Nephron progenitor cell (in vitro differentiated cells): ENCODE measurements at regions not wholly inside any gene's neighbourhood (a gene's known extent, or its start where the extent isn't known, plus 50 kb on each side); places are given as distances from the start of the nearest gene placed in this dataset.

ENCODE experiments used
- DNase-seq: peaks from one replicate; pipeline ENCODE4 v3.0.0; 2021
- H3K27ac Mint-ChIP-seq: 2 replicates; pipeline ENCODE4 v1.8.0; 2021; ENCODE audit warnings: mild to moderate bottlenecking, moderate library complexity, mixed read lengths
- H3K27me3 Mint-ChIP-seq: 2 replicates; pipeline ENCODE4 v1.8.0; 2021; ENCODE audit warnings: mild to moderate bottlenecking, low read depth, mixed read lengths; ENCODE audit not compliant: poor library complexity
- H3K36me3 Mint-ChIP-seq: 2 replicates; pipeline ENCODE4 v1.8.0; 2021; ENCODE audit warnings: low read depth, mixed read lengths
- H3K4me1 Mint-ChIP-seq: 2 replicates; pipeline ENCODE4 v1.8.0; 2021; ENCODE audit warnings: mixed read lengths
- H3K4me3 Mint-ChIP-seq: 2 replicates; pipeline ENCODE4 v1.8.0; 2021; ENCODE audit warnings: mild to moderate bottlenecking, moderate library complexity, mixed read lengths
- H3K9me3 Mint-ChIP-seq: 2 replicates; pipeline ENCODE4 v1.8.0; 2021; ENCODE audit warnings: mild to moderate bottlenecking, moderate library complexity, mixed read lengths
- CTCF ChIP-seq: fragments of 200-600 bp; sonication (generic); IDR thresholded peaks from 2 replicates; pipeline ENCODE4 v1.5.0; 2021; ENCODE audit warnings: antibody characterized with exemption

GRCh38 chr6:26170951-26171841 is 84.0 kb downstream of the HFE start:
- DNase-seq: no peak
- Mint-ChIP-seq H3K4me3 (peak overlapping the region; percentile 90), H3K9me3 (no peaks in the 10 kb centered on the region), H3K4me1 (peaks cover 47% of the 10 kb centered on the region), H3K36me3 (no peaks in the 10 kb centered on the region), H3K27me3 (no peaks in the 10 kb centered on the region), H3K27ac (peak overlapping the region; percentile 99)
- TF ChIP-seq CTCF: no peak

DNA sequence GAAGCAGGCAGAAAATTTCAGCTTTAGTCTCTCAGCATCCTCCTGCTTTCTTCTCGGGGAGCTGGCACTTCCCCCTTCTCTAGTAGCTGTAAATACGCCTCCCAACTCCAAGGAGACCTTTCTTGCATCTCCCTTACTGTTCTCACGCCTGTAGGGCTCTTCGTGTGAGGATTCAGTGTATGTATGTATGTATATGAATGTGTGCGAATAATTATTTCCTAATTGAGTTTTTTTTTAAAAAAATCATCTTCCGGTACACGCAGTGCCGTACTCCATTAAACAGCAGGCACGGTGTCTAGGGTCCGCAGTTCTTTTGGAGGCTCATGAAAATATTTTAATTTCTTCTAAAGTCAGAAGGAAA is 85.4 kb downstream of the HFE start:
- no peak for DNase-seq
- H3K4me1 Mint-ChIP-seq: peaks cover 41% of the 10 kb centered on the region
- H3K9me3 Mint-ChIP-seq: no peaks in the 10 kb centered on the region
- H3K36me3 Mint-ChIP-seq: no peaks in the 10 kb centered on the region
- peak overlapping the region; percentile 99 for H3K27ac Mint-ChIP-seq
- no peaks in the 10 kb centered on the region for H3K27me3 Mint-ChIP-seq
- H3K4me3 Mint-ChIP-seq: peak overlapping the region; percentile 90
- TF ChIP-seq CTCF: no peak

- peak overlapping the region; percentile 90 for H3K4me3 Mint-ChIP-seq
- TF ChIP-seq CTCF: no peak
- H3K27ac Mint-ChIP-seq: no peak overlapping the region
- no peaks in the 10 kb centered on the region for H3K9me3 Mint-ChIP-seq
- peaks cover 41% of the 10 kb centered on the region for H3K4me1 Mint-ChIP-seq
- H3K27me3 Mint-ChIP-seq: no peaks in the 10 kb centered on the region
- no peak for DNase-seq
- no peaks in the 10 kb centered on the region for H3K36me3 Mint-ChIP-seq
Measured at GRCh38 chr6:26173836-26174145, 86.6 kb downstream of the HFE start.

DNA sequence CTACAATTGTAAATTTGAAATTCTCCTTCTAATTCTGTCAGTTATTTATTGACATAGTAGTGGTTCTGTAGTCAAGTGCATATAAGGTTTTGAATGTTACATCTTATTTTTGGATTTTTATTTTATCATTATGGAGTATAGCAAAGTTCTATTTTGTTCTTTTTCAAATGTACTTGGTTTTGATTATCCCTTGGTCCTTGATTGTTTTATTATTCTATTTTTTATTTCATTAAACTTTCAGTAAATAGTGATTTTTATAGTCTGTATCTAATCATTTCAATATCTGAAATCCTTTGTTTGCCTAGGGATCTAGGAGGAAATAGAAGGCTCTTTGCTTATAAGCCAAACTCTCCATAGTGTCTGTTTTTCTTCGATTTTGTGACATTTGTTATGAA is 87.8 kb downstream of the HFE start:
- no peak overlapping the region for H3K27ac Mint-ChIP-seq
- H3K9me3 Mint-ChIP-seq: no peaks in the 10 kb centered on the region
- DNase-seq: no peak
- peaks cover 36% of the 10 kb centered on the region for H3K4me1 Mint-ChIP-seq
- no peaks in the 10 kb centered on the region for H3K27me3 Mint-ChIP-seq
- H3K36me3 Mint-ChIP-seq: no peaks in the 10 kb centered on the region
- no peak for TF ChIP-seq CTCF
- no peak overlapping the region for H3K4me3 Mint-ChIP-seq

- no peak overlapping the region for H3K4me3 Mint-ChIP-seq
- DNase-seq: peak; percentile 41
- peak overlapping the region; percentile 25 for H3K27ac Mint-ChIP-seq
Measured at GRCh38 chr6:26175428-26176181, 88.4 kb downstream of the HFE start.

More at GRCh38 chr6:26175428-26176181, 88.4 kb downstream of the HFE start:
- peak; percentile 66 for TF ChIP-seq CTCF
- H3K27me3 Mint-ChIP-seq: no peaks in the 10 kb centered on the region
- H3K4me1 Mint-ChIP-seq: peaks cover 35% of the 10 kb centered on the region
- no peaks in the 10 kb centered on the region for H3K36me3 Mint-ChIP-seq
- H3K9me3 Mint-ChIP-seq: no peaks in the 10 kb centered on the region
